Activated CD4-positive, CD25-positive, alpha-beta regulatory T cell treated with anti-CD3 and anti-CD28 coated beads, Interleukin-2, amount 50 U/mL, for 24 hours (primary cell): ENCODE measurements at regions not wholly inside any gene's neighbourhood (a gene's known extent, or its start where the extent isn't known, plus 50 kb on each side); places are given as distances from the start of the nearest gene placed in this dataset.
"Not testable (repeated sequence)": the region's sequence is repeated elsewhere in the genome, so short reads cannot be mapped to it uniquely, and the experiment has no call there.

ENCODE experiments used
- ATAC-seq, 2 donors: fragments of 150-1000 bp; cut with Tn5 transposase; one replicate each; pipeline ENCODE4 v1.10.0; 2021; ENCODE audit warnings: mild to moderate bottlenecking in 1 of 2, moderate library complexity in 1 of 2

GRCh38 chr3:27661797-27662196 lies 60.3 kb downstream of the EOMES start:
- no peak for ATAC-seq

GRCh38 chr3:27659279-27660021 lies 62.7 kb downstream of the EOMES start:
- peak in 1 of 2 donors; percentile 51 for ATAC-seq

GRCh38 chr3:27658741-27659140 lies 63.4 kb downstream of the EOMES start:
- no peak for ATAC-seq

GRCh38 chr3:27657871-27658270 lies 64.3 kb downstream of the EOMES start:
- no peak for ATAC-seq

- ATAC-seq = no peak
Observed at GRCh38 chr3:27657404-27657803, 64.7 kb downstream of the EOMES start.

GRCh38 chr3:27656790-27657189 lies 65.3 kb downstream of the EOMES start:
- ATAC-seq = no peak

GRCh38 chr3:27655547-27655946 lies 66.6 kb downstream of the EOMES start:
- no peak for ATAC-seq

GRCh38 chr3:27653803-27654558 lies 68.1 kb downstream of the EOMES start:
- no peak for ATAC-seq

GRCh38 chr3:27649277-27649676 lies 72.8 kb downstream of the EOMES start:
- ATAC-seq = no peak

GRCh38 chr3:27646896-27647295 lies 75.2 kb downstream of the EOMES start:
- no peak for ATAC-seq

GRCh38 chr3:27644941-27645340 lies 77.2 kb downstream of the EOMES start:
- ATAC-seq = no peak

- no peak for ATAC-seq
Observed at GRCh38 chr3:27643355-27643754, 78.8 kb downstream of the EOMES start.

GRCh38 chr3:27642796-27643195 lies 79.3 kb downstream of the EOMES start:
- ATAC-seq = no peak

GRCh38 chr3:27641888-27642601 lies 80.1 kb downstream of the EOMES start:
- no peak for ATAC-seq

GRCh38 chr3:27641271-27641800 lies 80.8 kb downstream of the EOMES start:
- no peak for ATAC-seq

- ATAC-seq = peak; percentile 83 to 84
Observed at GRCh38 chr3:27639271-27639670, 82.9 kb downstream of the EOMES start.

- no peak for ATAC-seq
Observed at GRCh38 chr3:27638594-27638993, 83.5 kb downstream of the EOMES start.

GRCh38 chr3:27637346-27637995 lies 84.7 kb downstream of the EOMES start:
- no peak for ATAC-seq

- not testable (repeated sequence) for ATAC-seq
Observed at GRCh38 chr3:27635006-27635405, 87.1 kb downstream of the EOMES start.

- peak; percentile 33 to 42 for ATAC-seq
Observed at GRCh38 chr3:27633224-27633545, 88.9 kb downstream of the EOMES start.

GRCh38 chr3:27632431-27633223 lies 89.5 kb downstream of the EOMES start:
- ATAC-seq = peak; percentile 77 to 81

GRCh38 chr3:27630885-27631284 lies 91.2 kb downstream of the EOMES start:
- peak; percentile 45 to 55 for ATAC-seq
